A549 (cell line): ENCODE measurements at regions not wholly inside any gene's neighbourhood (a gene's known extent, or its start where the extent isn't known, plus 50 kb on each side); places are given as distances from the start of the nearest gene placed in this dataset.
"Not testable (repeated sequence)": the region's sequence is repeated elsewhere in the genome, so short reads cannot be mapped to it uniquely, and the experiment has no call there.

Source experiments
- ATAC-seq, 2 experiments: fragments of 200-7000 bp in 1 of 2; fragments of >200 bp in 1 of 2; cut with Nextera tagmentation in 1 of 2; cut with Tn5 transposase in 1 of 2; 3 replicates each; pipeline versions ENCODE4 v1.8.0 to v1.9.1; 2018 to 2020; ENCODE audit warnings: mild to moderate bottlenecking in 1 of 2, moderate library complexity in 1 of 2
- CTCF ChIA-PET: fragments of 300-600 bp; sonication (Branson Sonifier 250); formaldehyde crosslinking; extraction: SDS; loops from one replicate; lab custom pipeline; 2021; ENCODE audit warnings: antibody characterized with exemption, inconsistent platforms; lab: Yijun Ruan, JAX
- POLR2A ChIA-PET: fragments of 350-600 bp; formaldehyde crosslinking; extraction: SDS; loops from one replicate; lab custom pipeline; 2021; ENCODE audit warnings: antibody characterized with exemption, inconsistent platforms; lab: Yijun Ruan, JAX
- DNase-seq, 2 experiments: peaks; one replicate each; pipeline versions ENCODE4 v3.0.0 to v3.0.0-alpha.2; 2011 to 2016; ENCODE audit warnings: low read depth in 1 of 2, low spot score in 1 of 2
- FAIRE-seq: peaks from 2 replicates; lab custom pipeline; 2011; peaks lifted over from hg19 to GRCh38; lab: Jason Lieb, UNC
- H3K27ac ChIP-seq, 2 experiments: fragments of >200 bp; sonication (Bioruptor Twin); formaldehyde crosslinking; 3 replicates each; pipeline ENCODE4 v1.5.1; 2016 to 2017
- H3K4me1 ChIP-seq: fragments of >200 bp; sonication (Bioruptor Twin); formaldehyde crosslinking; 3 replicates; pipeline ENCODE4 v1.6.1; 2016
- H3K4me2 ChIP-seq: fragments of >200 bp; sonication (Bioruptor Twin); formaldehyde crosslinking; 3 replicates; pipeline ENCODE4 v1.6.1; 2016
- H3K4me3 ChIP-seq: fragments of >200 bp; sonication (Bioruptor Twin); formaldehyde crosslinking; 3 replicates; pipeline ENCODE4 v1.5.1; 2016
- H3K9me3 ChIP-seq: fragments of >200 bp; sonication (Bioruptor Twin); formaldehyde crosslinking; 3 replicates; pipeline ENCODE4 v1.6.1; 2016
- BHLHE40 ChIP-seq: IDR thresholded peaks from 2 replicates; pipeline ENCODE4 v1.6.1; 2012; ENCODE audit warnings: low read depth, low read length, inconsistent platforms
- CBX8 ChIP-seq: fragments of 200-600 bp; sonication (generic); IDR thresholded peaks from 2 replicates; pipeline ENCODE4 v1.6.1; 2016
- CEBPB ChIP-seq, 2 experiments: fragments of >200 bp in 1 of 2; sonication (Bioruptor Twin) in 1 of 2; formaldehyde crosslinking in 1 of 2; IDR thresholded peaks; 2 replicates each; pipeline ENCODE4 v1.6.1; 2012 to 2016
- CHD2 ChIP-seq: fragments of 150-350 bp; IDR thresholded peaks from 2 replicates; pipeline ENCODE4 v1.6.1; 2014; ENCODE audit warnings: low read length; ENCODE audit not compliant: partially characterized antibody
- CHD4 ChIP-seq: fragments of 200-600 bp; sonication (generic); IDR thresholded peaks from 2 replicates; pipeline ENCODE4 v1.6.1; 2016; ENCODE audit warnings: antibody characterized with exemption, mild to moderate bottlenecking, borderline replicate concordance
- CTCF ChIP-seq: fragments of >200 bp; sonication (Bioruptor Twin); formaldehyde crosslinking; IDR thresholded peaks from 3 replicates; pipeline ENCODE4 v1.5.1; 2016
- EHF ChIP-seq: fragments of 250-450 bp; sonication (Bioruptor Pico); IDR thresholded peaks from 2 replicates; pipeline ENCODE4 v1.5.0; 2020; ENCODE audit warnings: mild to moderate bottlenecking
- ELK1 ChIP-seq: fragments of 150-350 bp; IDR thresholded peaks from 2 replicates; pipeline ENCODE4 v1.6.1; 2014; ENCODE audit warnings: low read depth, mild to moderate bottlenecking, low read length
- FOSL2 ChIP-seq, 2 experiments: fragments of 450-650 bp in 1 of 2; fragments of >200 bp in 1 of 2; sonication (Bioruptor Twin) in 1 of 2; formaldehyde crosslinking; IDR thresholded peaks; 2 replicates each; pipeline versions ENCODE4 v1.5.0 to v1.6.1; 2016 to 2020; ENCODE audit warnings: mild to moderate bottlenecking in 1 of 2, moderate library complexity in 1 of 2
- FOXS1 ChIP-seq: fragments of 250-450 bp; sonication (Bioruptor Pico); IDR thresholded peaks from 2 replicates; pipeline ENCODE4 v1.5.0; 2020; ENCODE audit warnings: mild to moderate bottlenecking, moderate library complexity
- HEYL ChIP-seq: fragments of 250-450 bp; sonication (Bioruptor Pico); IDR thresholded peaks from 2 replicates; pipeline ENCODE4 v1.8.0; 2021; ENCODE audit warnings: mild to moderate bottlenecking, moderate library complexity
- JUNB ChIP-seq: fragments of >200 bp; sonication (Bioruptor Twin); formaldehyde crosslinking; IDR thresholded peaks from 2 replicates; pipeline ENCODE4 v1.6.1; 2016
- KDM1A ChIP-seq: fragments of 200-600 bp; sonication (generic); IDR thresholded peaks from 2 replicates; pipeline ENCODE4 v1.6.1; 2016; ENCODE audit warnings: low read depth, mild to moderate bottlenecking
- MAFK ChIP-seq: fragments of 450-650 bp; IDR thresholded peaks from 2 replicates; pipeline ENCODE4 v1.6.1; 2014; ENCODE audit not compliant: partially characterized antibody
- MYC ChIP-seq: IDR thresholded peaks from 2 replicates; pipeline ENCODE4 v1.6.1; 2012; ENCODE audit warnings: mild to moderate bottlenecking, inconsistent platforms, low read length, improper control_type of control experiment, borderline replicate concordance
- NFE2L2 ChIP-seq: fragments of 150-350 bp; conservative IDR thresholded peaks from 2 replicates; pipeline ENCODE4 v1.6.1; 2014; ENCODE audit warnings: low read length
- NPAS2 ChIP-seq: fragments of 250-450 bp; sonication (Bioruptor Pico); IDR thresholded peaks from 2 replicates; pipeline ENCODE4 v1.8.0; 2022; ENCODE audit warnings: mild to moderate bottlenecking, moderate library complexity, borderline replicate concordance
- NR3C1 ChIP-seq: fragments of >200 bp; sonication (Bioruptor Twin); formaldehyde crosslinking; IDR thresholded peaks from 3 replicates; pipeline ENCODE4 v1.6.1; 2017
- POLR2A ChIP-seq: IDR thresholded peaks from 2 replicates; pipeline ENCODE4 v1.6.1; 2012; ENCODE audit warnings: mild to moderate bottlenecking, low read length
- POLR2AphosphoS2 ChIP-seq: conservative IDR thresholded peaks from 2 replicates; pipeline ENCODE4 v1.6.1; 2012; ENCODE audit warnings: low read length, improper control_type of control experiment, inconsistent platforms
- RAD21 ChIP-seq, 2 experiments: fragments of >200 bp in 1 of 2; sonication (Bioruptor Twin) in 1 of 2; formaldehyde crosslinking in 1 of 2; IDR thresholded peaks in 1 of 2; conservative IDR thresholded peaks in 1 of 2; 2 replicates in 1 of 2; 3 replicates in 1 of 2; pipeline ENCODE4 v1.6.1; 2012 to 2018; ENCODE audit warnings: inconsistent platforms in 1 of 2
- RARB ChIP-seq: fragments of 250-450 bp; sonication (Bioruptor Pico); IDR thresholded peaks from 2 replicates; pipeline ENCODE4 v1.8.0; 2021; ENCODE audit warnings: mild to moderate bottlenecking, moderate library complexity
- TFCP2L1 ChIP-seq: fragments of 250-450 bp; sonication (Bioruptor Pico); IDR thresholded peaks from 2 replicates; pipeline ENCODE4 v1.5.0; 2021; ENCODE audit warnings: mild to moderate bottlenecking
- TP53 ChIP-seq: fragments of 250-450 bp; sonication (Bioruptor Pico); IDR thresholded peaks from 2 replicates; pipeline ENCODE4 v1.5.0; 2021; ENCODE audit warnings: mild to moderate bottlenecking, moderate library complexity
- USF2 ChIP-seq: fragments of 450-650 bp; IDR thresholded peaks from 2 replicates; pipeline ENCODE4 v1.6.1; 2014; ENCODE audit warnings: antibody characterized with exemption
- ZC3H11A ChIP-seq: fragments of 450-650 bp; IDR thresholded peaks from 2 replicates; pipeline ENCODE4 v1.6.1; 2014; ENCODE audit warnings: antibody characterized with exemption, mild to moderate bottlenecking
- ZNF302 ChIP-seq: fragments of 250-450 bp; sonication (Bioruptor Pico); IDR thresholded peaks from 2 replicates; pipeline ENCODE4 v1.9.0; 2021; ENCODE audit warnings: inconsistent platforms, mild to moderate bottlenecking, moderate library complexity
- WGBS: methylation state at CpG from one replicate; pipeline ENCODE4 v1.1.6; 2017; ENCODE audit errors: missing lambda C conversion rate; 5-methylcytosine and 5-hydroxymethylcytosine counted together

GRCh38 chr3:192992361-192992760 lies 74.7 kb upstream of the MB21D2 start:
- WGBS = 63% methylated on average over 6 of the region's 6 CpGs
- no peak for ATAC-seq

GRCh38 chr3:192993411-192993810 lies 75.8 kb upstream of the MB21D2 start:
- no peak overlapping the region for H3K4me3 ChIP-seq
- ChIA-PET CTCF (interaction anchor here (0.9 kb wide), 1 partner anchor 48 kb away, joined by 3 read pairs; no protein-coding TSS in a partner anchor), POLR2A (no interaction called here)
- no peak overlapping the region for H3K4me2 ChIP-seq
- FAIRE-seq = no peak
- H3K27ac ChIP-seq = no peak overlapping the region
- H3K9me3 ChIP-seq = no peaks in the 10 kb centered on the region
- ATAC-seq = no peak
- H3K4me1 ChIP-seq = no peaks in the 10 kb centered on the region
- TF ChIP-seq TFCP2L1 = no peak
- WGBS = 52% methylated on average over 3 of the region's 3 CpGs
- DNase-seq = no peak

More at GRCh38 chr3:192992361-192992760, 74.7 kb upstream of the MB21D2 start:
- no peak for FAIRE-seq
- no peak overlapping the region for H3K4me3 ChIP-seq
- no peak overlapping the region for H3K4me2 ChIP-seq
- DNase-seq = no peak
- H3K4me1 ChIP-seq = no peaks in the 10 kb centered on the region
- ChIA-PET CTCF (interaction anchor here (0.8 kb wide), 1 partner anchor 177 kb away, joined by 5 read pairs; no protein-coding TSS in a partner anchor), POLR2A (no interaction called here)
- TF ChIP-seq KDM1A (no peak), TP53 (CRISPR knock-in tag) (no peak), CHD4 (no peak), NR3C1 (no peak), CHD2 (no peak), HEYL (CRISPR knock-in tag) (no peak), POLR2AphosphoS2 (no peak), MAFK (no peak), ZNF302 (CRISPR knock-in tag) (no peak), FOSL2 (IDR thresholded peaks at IDR 0.05) (no peak), FOSL2 (CRISPR knock-in tag; IDR thresholded peaks at IDR 0.05) (no peak), RARB (CRISPR knock-in tag) (no peak), POLR2A (no peak), RAD21 (conservative IDR thresholded peaks at IDR 0.05 in 1 of 2, IDR thresholded peaks at IDR 0.05 in 1 of 2) (no peak), USF2 (no peak), NPAS2 (CRISPR knock-in tag) (no peak), JUNB (no peak)
- no peaks in the 10 kb centered on the region for H3K9me3 ChIP-seq
- no peak overlapping the region for H3K27ac ChIP-seq

- POLR2A ChIA-PET, CTCF ChIA-PET, ATAC-seq, H3K9me3 ChIP-seq, H3K4me2 ChIP-seq, DNase-seq, H3K4me1 ChIP-seq, FAIRE-seq, H3K27ac ChIP-seq, H3K4me3 ChIP-seq: not testable (repeated sequence)
- 92% methylated on average over 5 of the region's 5 CpGs for WGBS
Measured at GRCh38 chr3:193001113-193001512, 83.5 kb upstream of the MB21D2 start.

- H3K27ac ChIP-seq, H3K4me1 ChIP-seq, H3K4me2 ChIP-seq, POLR2A ChIA-PET, ATAC-seq, FAIRE-seq, CTCF ChIA-PET, H3K9me3 ChIP-seq, DNase-seq, H3K4me3 ChIP-seq: not testable (repeated sequence)
- 0% methylated on average over 1 of the region's 1 CpG for WGBS
Measured at GRCh38 chr3:193003624-193004023, 86.0 kb upstream of the MB21D2 start.

- FAIRE-seq = no peak
Measured at GRCh38 chr3:193008654-193009053, 91.0 kb upstream of the MB21D2 start.

More at GRCh38 chr3:193008654-193009053, 91.0 kb upstream of the MB21D2 start:
- TF ChIP-seq MYC (no peak), CBX8 (no peak), EHF (CRISPR knock-in tag) (no peak), ZC3H11A (no peak), CEBPB (IDR thresholded peaks at IDR 0.05) (no peak), ELK1 (no peak), NFE2L2 (no peak), BHLHE40 (no peak), FOXS1 (no peak), CTCF (no peak)
- WGBS = 19% methylated on average over 1 of the region's 1 CpG
- Histone ChIP-seq H3K9me3 (peaks cover 10% of the 10 kb centered on the region; the same call in 1 of the 3 replicates), H3K4me2 (no peak overlapping the region), H3K27ac (no peak overlapping the region), H3K4me3 (no peak overlapping the region), H3K4me1 (no peaks in the 10 kb centered on the region)
- no peak for ATAC-seq
- ChIA-PET CTCF (no interaction called here), POLR2A (no interaction called here)
- DNase-seq = no peak
